ENCODE measurements at regions not wholly inside any gene's neighbourhood (a gene's known extent, or its start where the extent isn't known, plus 50 kb on each side); places are given as distances from the start of the nearest gene placed in this dataset.

DNA sequence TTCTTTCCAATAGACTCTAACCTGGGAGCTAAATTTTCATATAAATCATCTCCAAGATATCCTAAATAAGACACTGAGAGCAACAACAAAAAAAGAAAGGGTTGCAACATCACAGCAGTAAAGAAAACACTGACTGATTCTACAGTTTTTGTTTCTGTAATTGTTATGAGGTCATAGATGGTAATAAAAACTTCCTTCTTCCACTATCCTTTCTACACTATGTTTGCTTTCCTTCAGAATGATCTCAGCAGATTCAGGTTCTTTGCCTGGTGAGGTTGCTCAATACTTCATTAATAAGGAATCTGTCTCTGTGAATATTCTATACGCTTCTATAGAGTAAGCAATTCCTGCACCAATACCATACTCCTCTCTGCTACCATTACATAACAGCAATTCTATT is 835.6 kb upstream of the GRAMD2B start:
- DNase-seq = no peak

- DNase-seq = no peak
These were observed 830.4 kb upstream of the GRAMD2B start for GRCh38 chr5:125592856-125593255.

DNA sequence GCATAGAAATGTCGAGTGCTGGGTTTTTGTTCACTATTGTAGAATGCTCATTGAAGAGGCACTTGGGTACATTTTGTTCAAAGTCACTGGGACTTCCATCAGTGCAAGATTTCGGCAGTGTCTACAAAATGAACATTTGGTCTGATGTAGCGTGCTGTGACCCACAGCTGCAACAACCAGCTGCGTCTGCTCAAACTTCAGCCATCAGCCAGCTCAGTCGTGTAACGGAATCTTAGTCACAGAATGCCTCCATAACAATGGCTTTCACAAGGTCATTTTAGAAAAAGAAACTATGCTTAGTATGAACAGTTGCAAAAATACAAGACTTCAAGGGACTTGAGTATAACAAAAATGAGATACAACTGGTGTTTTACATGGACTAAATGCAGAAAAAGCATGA is 828.1 kb upstream of the GRAMD2B start:
- no peak for DNase-seq

DNA sequence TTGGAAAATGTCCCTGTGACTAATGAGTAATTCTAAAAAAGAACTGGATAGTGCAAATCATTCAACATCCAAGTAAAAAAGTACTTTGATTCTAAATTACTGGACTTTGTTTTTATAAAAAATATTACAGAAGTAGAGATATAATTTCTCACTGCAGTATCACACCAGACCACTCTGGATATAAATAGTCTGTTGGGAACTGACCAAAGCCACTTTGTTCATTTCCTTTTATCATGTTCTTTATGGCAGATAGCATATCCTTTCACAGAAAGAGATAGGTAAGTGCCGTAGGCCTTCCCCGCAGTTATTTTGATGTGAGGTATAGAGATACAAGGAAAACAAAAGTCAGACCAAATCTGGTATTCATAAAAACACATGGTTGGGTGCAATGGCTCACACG is 827.4 kb upstream of the GRAMD2B start:
- no peak for DNase-seq

- no peak for DNase-seq
These were observed 825.9 kb upstream of the GRAMD2B start for GRCh38 chr5:125597338-125597737.

- no peak for DNase-seq
These were observed 822.6 kb upstream of the GRAMD2B start for GRCh38 chr5:125600559-125600958.

- no peak for DNase-seq
These were observed 821.0 kb upstream of the GRAMD2B start for GRCh38 chr5:125602184-125602583.

DNA sequence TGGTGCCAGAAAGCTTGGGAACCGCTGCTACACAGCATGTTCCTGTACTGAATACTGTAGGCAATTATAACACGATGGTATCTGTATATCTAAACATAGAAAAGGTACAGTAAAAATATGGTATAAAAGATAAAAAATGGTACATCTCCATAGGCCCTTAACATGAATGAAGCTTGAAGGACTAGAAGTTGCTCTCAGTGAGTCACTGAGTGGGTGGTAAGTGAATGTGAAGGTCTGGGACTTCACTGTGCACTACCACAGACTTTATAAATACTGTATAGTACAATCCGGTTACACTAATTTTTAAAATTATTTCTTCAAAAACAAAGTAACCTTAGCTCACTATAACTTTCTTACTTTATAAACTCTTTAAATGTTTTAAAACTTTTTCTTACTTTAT is 819.9 kb upstream of the GRAMD2B start:
- DNase-seq = no peak

DNA sequence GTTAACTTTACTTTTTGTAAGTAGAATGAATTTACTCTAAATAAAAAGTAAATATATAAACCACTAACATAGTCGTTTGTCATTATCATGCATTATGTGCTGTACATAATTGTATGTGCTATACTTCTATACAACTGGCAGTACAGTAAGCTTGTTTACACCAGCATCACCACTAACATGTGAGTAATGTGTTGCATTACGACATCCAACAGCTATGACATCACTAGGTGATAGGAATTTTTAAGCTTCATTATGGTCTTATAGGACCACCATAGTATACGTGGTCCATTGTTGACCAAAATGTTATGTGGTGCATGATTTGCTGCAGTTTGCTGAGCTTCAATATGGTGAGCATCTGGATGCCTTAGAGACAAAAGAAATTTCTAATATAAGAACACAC is 819.1 kb upstream of the GRAMD2B start:
- no peak for DNase-seq

- no peak for DNase-seq
These were observed 816.2 kb upstream of the GRAMD2B start for GRCh38 chr5:125607018-125607417.

DNA sequence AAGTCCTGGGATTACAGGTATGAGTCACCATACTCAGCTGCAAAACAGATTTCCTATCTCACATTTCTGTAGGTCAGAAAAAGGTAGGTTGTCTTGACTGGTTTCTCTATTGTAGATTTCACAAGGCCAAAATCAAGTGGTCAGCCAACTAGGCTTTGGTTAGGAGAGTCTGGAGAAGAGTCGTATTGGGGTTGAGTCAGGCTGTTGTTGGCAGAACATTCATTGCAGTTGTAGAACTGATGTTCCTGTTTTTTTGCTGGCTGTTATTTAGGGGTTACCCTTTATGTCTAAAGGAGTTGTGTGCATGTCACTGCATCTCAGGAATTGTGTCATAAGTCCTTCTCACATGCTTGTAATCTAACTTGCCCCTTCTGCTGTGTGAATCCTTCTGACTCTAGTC is 814.2 kb upstream of the GRAMD2B start:
- DNase-seq = no peak

- no peak for DNase-seq
These were observed 812.3 kb upstream of the GRAMD2B start for GRCh38 chr5:125610892-125611291.

- DNase-seq = no peak
These were observed 811.7 kb upstream of the GRAMD2B start for GRCh38 chr5:125611541-125611940.

- no peak for DNase-seq
These were observed 811.0 kb upstream of the GRAMD2B start for GRCh38 chr5:125612181-125612721.

DNA sequence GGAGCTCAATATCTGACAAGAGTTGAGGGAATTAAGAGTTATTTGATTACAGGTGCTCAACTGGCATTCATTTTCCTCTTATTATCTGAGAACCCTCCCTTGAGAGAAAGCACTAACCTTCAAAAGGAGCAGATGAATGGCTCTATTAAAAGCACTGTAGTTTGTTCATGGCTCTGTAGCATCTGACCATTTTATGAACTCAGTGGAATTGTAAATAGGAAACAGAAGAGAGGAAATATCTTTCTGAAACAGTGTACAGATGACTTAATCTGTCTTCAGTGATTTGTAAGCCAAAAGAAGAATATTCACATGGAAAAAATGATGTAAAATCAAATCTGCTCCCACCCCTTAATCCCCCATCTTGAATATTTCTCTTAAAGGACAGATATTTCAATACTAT is 810.4 kb upstream of the GRAMD2B start:
- DNase-seq = no peak

DNA sequence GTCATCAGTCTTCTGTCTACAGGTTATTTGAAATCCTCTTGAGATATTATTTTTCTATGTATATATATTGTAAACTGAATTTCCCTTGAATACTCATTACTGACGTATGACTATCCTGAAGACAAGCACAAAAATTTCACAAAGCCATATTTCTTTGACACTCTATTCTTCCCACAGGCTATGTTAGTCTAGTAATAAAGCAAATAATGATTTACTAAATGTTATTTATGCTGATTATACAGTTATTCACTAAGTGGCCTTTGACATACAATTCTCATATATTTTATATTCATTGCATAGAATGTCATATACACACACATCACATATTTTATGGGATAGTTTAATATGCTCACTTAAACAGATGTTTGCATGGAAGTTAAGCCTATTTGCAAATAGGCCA is 793.0 kb upstream of the GRAMD2B start:
- DNase-seq = no peak

GRCh38 chr5:125633523-125633922 is 789.7 kb upstream of the GRAMD2B start:
- no peak for DNase-seq

GRCh38 chr5:125634216-125634835 is 788.9 kb upstream of the GRAMD2B start:
- DNase-seq = no peak

- no peak for DNase-seq
These were observed 783.4 kb upstream of the GRAMD2B start for GRCh38 chr5:125639858-125640257.

GRCh38 chr5:125652761-125653160 is 770.4 kb upstream of the GRAMD2B start:
- DNase-seq = no peak

- no peak for DNase-seq
These were observed 768.8 kb upstream of the GRAMD2B start for GRCh38 chr5:125654392-125654791.

GRCh38 chr5:125655156-125655555 is 768.1 kb upstream of the GRAMD2B start:
- no peak for DNase-seq

- no peak for DNase-seq
These were observed 765.3 kb upstream of the GRAMD2B start for GRCh38 chr5:125657936-125658335.

- DNase-seq = no peak
These were observed 763.7 kb upstream of the GRAMD2B start for GRCh38 chr5:125659316-125660023.
